SU-DHL-6 (cell line): ENCODE measurements at regions not wholly inside any gene's neighbourhood (a gene's known extent, or its start where the extent isn't known, plus 50 kb on each side); places are given as distances from the start of the nearest gene placed in this dataset.

Experiments
- H2AFZ ChIP-seq: fragments of 200-600 bp; sonication (generic); 2 replicates; pipeline ENCODE4 v1.6.1; 2014; ENCODE audit warnings: low read depth, mild to moderate bottlenecking, moderate library complexity, mixed read lengths, antibody characterized with exemption, low read length; ENCODE audit not compliant: severe bottlenecking
- H3F3A ChIP-seq: fragments of 200-600 bp; shearing (Covaris generic); 2 replicates; pipeline ENCODE4 v1.6.0; 2016; ENCODE audit warnings: antibody characterized with exemption, mild to moderate bottlenecking; ENCODE audit not compliant: insufficient read depth
- H3K27ac ChIP-seq: fragments of 200-600 bp; sonication (generic); 2 replicates; pipeline ENCODE4 v1.5.1; 2016; ENCODE audit warnings: low read depth, mild to moderate bottlenecking, low read length, moderate library complexity, mixed read lengths
- H3K27me3 ChIP-seq: fragments of 200-600 bp; sonication (generic), shearing (Covaris generic); 2 replicates; pipeline ENCODE4 v1.6.0; 2014; ENCODE audit warnings: mild to moderate bottlenecking, low read length
- H3K36me3 ChIP-seq: fragments of 200-600 bp; sonication (generic); 2 replicates; pipeline ENCODE4 v1.6.1; 2014; ENCODE audit warnings: mild to moderate bottlenecking, low read length, mixed read lengths
- H3K4me2 ChIP-seq: fragments of 300-600, 200-600 bp; shearing (Covaris generic), sonication (generic); 2 replicates; pipeline ENCODE4 v1.6.0; 2014; ENCODE audit warnings: low read length, low read depth, mild to moderate bottlenecking; ENCODE audit not compliant: poor library complexity, severe bottlenecking
- H3K4me3 ChIP-seq: fragments of 200-600 bp; sonication (generic); 2 replicates; pipeline ENCODE4 v1.5.1; 2014; ENCODE audit warnings: antibody characterized with exemption, low read length, mild to moderate bottlenecking, mixed read lengths; ENCODE audit not compliant: insufficient read depth, poor library complexity, severe bottlenecking
- H3K79me2 ChIP-seq: fragments of 200-600 bp; sonication (generic); 2 replicates; pipeline ENCODE4 v1.6.1; 2014; ENCODE audit warnings: mild to moderate bottlenecking, low read length, moderate library complexity; ENCODE audit not compliant: insufficient read depth
- H3K9ac ChIP-seq: fragments of 200-600 bp; sonication (generic); 2 replicates; pipeline ENCODE4 v1.7.0; 2014; ENCODE audit warnings: mild to moderate bottlenecking, low read length
- H3K9me2 ChIP-seq: fragments of 200-600 bp; sonication (generic); replicated peaks from 2 replicates; pipeline ENCODE4 v1.6.1; 2014; ENCODE audit warnings: low read length; ENCODE audit not compliant: insufficient read depth
- H3K9me3 ChIP-seq: fragments of 200-600 bp; sonication (generic); 2 replicates; pipeline ENCODE4 v1.6.1; 2014; ENCODE audit warnings: low read length, mixed read lengths; ENCODE audit not compliant: insufficient read depth
- H4K20me1 ChIP-seq: fragments of 200-600 bp; sonication (generic); 2 replicates; pipeline ENCODE4 v1.6.1; 2014; ENCODE audit warnings: low read depth, mild to moderate bottlenecking, antibody characterized with exemption, low read length, moderate library complexity, mixed read lengths
- EZH2phosphoT487 ChIP-seq: fragments of 200-600 bp; sonication (generic), shearing (Covaris generic); conservative IDR thresholded peaks from 2 replicates; pipeline ENCODE4 v1.6.1; 2018; ENCODE audit warnings: mild to moderate bottlenecking, antibody characterized with exemption, low read length, moderate library complexity, mixed read lengths
- TF ChIP-seq, protein P1 (sequence below): fragments of 200-600 bp; sonication (generic); IDR thresholded peaks from one replicate; pipeline ENCODE4 v1.5.1; 2017; ENCODE audit warnings: antibody characterized with exemption, mild to moderate bottlenecking, low read length, moderate library complexity; ENCODE audit not compliant: insufficient read depth, poor library complexity, severe bottlenecking

DNA sequence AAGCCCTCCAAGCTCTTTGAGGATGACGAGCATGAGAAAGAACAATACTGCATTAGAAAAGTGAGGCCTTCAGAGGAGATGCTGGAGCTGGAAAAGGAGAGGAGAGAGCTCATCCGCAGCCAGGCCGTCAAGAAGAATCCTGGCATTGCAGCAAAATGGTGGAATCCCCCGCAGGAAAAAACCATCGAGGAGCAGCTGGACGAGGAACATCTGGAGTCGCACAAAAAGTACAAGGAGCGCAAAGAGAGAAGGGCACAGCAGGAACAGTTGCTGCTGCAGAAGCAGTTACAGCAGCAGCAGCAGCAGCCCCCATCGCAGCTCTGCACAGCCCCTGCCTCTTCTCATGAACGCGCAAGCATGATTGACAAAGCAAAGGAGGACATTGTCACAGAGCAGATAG is 71.2 kb downstream of the C9orf152 start:
- H3F3A ChIP-seq = peaks cover 20% of the 10 kb centered on the region; the same call in 1 of the 2 replicates
- H3K79me2 ChIP-seq = peaks cover 98% of the 10 kb centered on the region
- TF ChIP-seq EZH2phosphoT487 = no peak
- TF ChIP-seq, protein P1, sequence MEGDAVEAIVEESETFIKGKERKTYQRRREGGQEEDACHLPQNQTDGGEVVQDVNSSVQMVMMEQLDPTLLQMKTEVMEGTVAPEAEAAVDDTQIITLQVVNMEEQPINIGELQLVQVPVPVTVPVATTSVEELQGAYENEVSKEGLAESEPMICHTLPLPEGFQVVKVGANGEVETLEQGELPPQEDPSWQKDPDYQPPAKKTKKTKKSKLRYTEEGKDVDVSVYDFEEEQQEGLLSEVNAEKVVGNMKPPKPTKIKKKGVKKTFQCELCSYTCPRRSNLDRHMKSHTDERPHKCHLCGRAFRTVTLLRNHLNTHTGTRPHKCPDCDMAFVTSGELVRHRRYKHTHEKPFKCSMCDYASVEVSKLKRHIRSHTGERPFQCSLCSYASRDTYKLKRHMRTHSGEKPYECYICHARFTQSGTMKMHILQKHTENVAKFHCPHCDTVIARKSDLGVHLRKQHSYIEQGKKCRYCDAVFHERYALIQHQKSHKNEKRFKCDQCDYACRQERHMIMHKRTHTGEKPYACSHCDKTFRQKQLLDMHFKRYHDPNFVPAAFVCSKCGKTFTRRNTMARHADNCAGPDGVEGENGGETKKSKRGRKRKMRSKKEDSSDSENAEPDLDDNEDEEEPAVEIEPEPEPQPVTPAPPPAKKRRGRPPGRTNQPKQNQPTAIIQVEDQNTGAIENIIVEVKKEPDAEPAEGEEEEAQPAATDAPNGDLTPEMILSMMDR = no peak
- no peaks in the 10 kb centered on the region for H3K9me3 ChIP-seq
- H3K4me3 ChIP-seq = no peak overlapping the region
- H3K9me2 ChIP-seq = no peaks in the 10 kb centered on the region
- H3K9ac ChIP-seq = no peak overlapping the region
- peaks cover 22% of the 10 kb centered on the region; the same call in 1 of the 2 replicates for H3K36me3 ChIP-seq
- H3K4me2 ChIP-seq = no peak overlapping the region
- no peak overlapping the region for H2AFZ ChIP-seq
- H4K20me1 ChIP-seq = no peaks in the 10 kb centered on the region
- H3K27ac ChIP-seq = no peak overlapping the region
- no peaks in the 10 kb centered on the region for H3K27me3 ChIP-seq

DNA sequence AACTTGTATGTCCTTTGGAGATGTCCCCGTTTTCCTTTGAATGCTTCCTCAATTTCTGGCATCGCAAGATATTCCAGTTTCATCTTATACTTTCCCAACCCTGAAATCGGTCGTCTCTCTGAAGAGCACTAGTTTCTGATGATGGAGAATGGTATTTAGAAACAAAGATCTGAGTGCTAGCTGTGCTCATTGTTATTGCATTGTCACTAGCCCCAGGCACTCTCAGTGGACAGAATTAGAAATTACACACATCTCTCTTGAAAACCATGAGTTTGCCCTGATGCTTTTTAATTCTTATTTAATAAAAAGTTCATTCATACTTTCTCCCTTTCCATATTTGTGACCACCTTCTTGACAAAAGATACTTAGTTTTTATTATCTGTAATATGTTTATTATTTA is 67.7 kb downstream of the C9orf152 start:
- TF ChIP-seq, protein P1 = no peak
- no peak for TF ChIP-seq EZH2phosphoT487
- Histone ChIP-seq H3F3A (peaks cover 46% of the 10 kb centered on the region), H4K20me1 (no peaks in the 10 kb centered on the region; the same call in 1 of the 2 replicates), H3K27ac (no peak overlapping the region), H3K9me3 (no peaks in the 10 kb centered on the region), H3K79me2 (peaks cover 100% of the 10 kb centered on the region), H3K4me3 (no peak overlapping the region), H3K9me2 (no peaks in the 10 kb centered on the region), H3K4me2 (no peak overlapping the region), H3K9ac (no peak overlapping the region), H3K36me3 (peaks cover 19% of the 10 kb centered on the region; the same call in 1 of the 2 replicates), H3K27me3 (no peaks in the 10 kb centered on the region), H2AFZ (no peak overlapping the region)

DNA sequence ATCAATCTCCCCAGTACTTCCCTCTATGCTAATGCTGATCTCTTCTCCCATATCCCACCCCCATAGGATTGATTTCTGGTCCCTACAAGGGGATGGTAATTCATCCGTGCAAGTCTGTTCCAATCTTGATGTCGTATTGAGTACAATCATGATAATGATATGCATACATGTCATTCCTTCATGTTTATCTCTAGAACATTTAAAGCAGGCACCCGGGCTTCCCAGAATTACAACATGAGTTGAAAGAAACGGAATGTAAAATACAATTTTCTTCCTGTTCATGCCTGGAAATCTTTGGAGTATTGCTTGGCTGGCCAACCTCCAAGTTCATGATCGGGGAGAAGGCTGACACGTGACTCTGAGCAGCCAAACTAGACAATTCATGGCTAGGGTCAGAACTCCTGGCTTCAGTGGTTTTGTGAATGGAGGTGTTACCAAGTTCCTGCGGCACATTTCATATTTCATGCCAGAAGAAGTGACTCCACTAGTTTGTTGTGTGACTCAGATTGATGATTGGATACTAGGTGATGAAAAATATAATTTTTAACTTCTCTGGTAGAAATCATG is 66.6 kb downstream of the C9orf152 start:
- Histone ChIP-seq H4K20me1 (no peaks in the 10 kb centered on the region; the same call in 1 of the 2 replicates), H3K9ac (no peak overlapping the region), H3K79me2 (peaks cover 100% of the 10 kb centered on the region), H2AFZ (no peak overlapping the region), H3K4me2 (peak overlapping the region; percentile 54), H3K9me2 (no peaks in the 10 kb centered on the region), H3F3A (peaks cover 48% of the 10 kb centered on the region), H3K4me3 (no peak overlapping the region), H3K36me3 (peaks cover 17% of the 10 kb centered on the region; the same call in 1 of the 2 replicates), H3K9me3 (no peaks in the 10 kb centered on the region), H3K27ac (peak overlapping the region; percentile 90), H3K27me3 (no peaks in the 10 kb centered on the region)
- TF ChIP-seq, protein P1 = no peak
- TF ChIP-seq EZH2phosphoT487 = no peak
